HL-60 (cell line): ENCODE measurements at regions not wholly inside any gene's neighbourhood (a gene's known extent, or its start where the extent isn't known, plus 50 kb on each side); places are given as distances from the start of the nearest gene placed in this dataset.

Experiments
- GABPA ChIP-seq: IDR thresholded peaks from 2 replicates; pipeline ENCODE4 v1.6.1; 2012; ENCODE audit warnings: low read depth
- POLR2AphosphoS5 ChIP-seq: IDR thresholded peaks from 2 replicates; pipeline ENCODE4 v1.6.1; 2012; ENCODE audit warnings: low read depth
- SPI1 ChIP-seq: IDR thresholded peaks from 2 replicates; pipeline ENCODE4 v1.6.1; 2012; ENCODE audit warnings: low read depth, mild to moderate bottlenecking, borderline replicate concordance
- TF ChIP-seq, protein P1 (sequence below): IDR thresholded peaks from one replicate; pipeline ENCODE4 v1.5.1; 2011; ENCODE audit warnings: low read length, control low read depth, inconsistent platforms; ENCODE audit not compliant: insufficient read depth

DNA sequence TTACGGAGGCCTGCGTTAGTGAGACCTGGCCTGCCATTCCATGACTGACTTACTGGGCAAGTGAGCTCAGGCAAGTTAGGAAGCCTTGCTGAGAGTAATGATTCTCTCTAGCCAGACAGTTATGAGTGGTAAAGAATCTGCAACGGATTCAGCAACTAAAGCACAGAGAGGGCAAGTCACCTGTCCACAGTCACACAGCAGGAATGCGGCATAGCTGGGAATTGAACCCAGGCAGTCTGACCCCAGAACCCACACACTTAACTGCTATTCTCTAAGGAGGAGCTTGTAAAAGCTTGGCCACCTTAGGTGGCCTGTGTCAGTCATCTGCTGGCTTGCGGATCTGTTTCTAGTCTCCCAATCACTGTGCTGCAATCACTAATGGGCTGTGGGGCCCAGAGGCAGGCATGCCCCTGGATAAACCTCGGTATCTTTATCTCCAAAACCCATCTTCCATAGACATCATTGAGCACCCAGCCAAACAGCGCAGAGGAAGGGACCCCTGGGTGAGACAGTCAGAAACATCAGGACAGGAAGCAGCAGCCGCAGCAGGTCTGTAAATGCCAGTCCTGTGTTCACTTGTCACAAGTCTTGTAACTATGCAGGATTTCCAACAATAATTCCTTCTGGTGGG is 215.9 kb upstream of the KCNG1 start:
- TF ChIP-seq, protein P1, sequence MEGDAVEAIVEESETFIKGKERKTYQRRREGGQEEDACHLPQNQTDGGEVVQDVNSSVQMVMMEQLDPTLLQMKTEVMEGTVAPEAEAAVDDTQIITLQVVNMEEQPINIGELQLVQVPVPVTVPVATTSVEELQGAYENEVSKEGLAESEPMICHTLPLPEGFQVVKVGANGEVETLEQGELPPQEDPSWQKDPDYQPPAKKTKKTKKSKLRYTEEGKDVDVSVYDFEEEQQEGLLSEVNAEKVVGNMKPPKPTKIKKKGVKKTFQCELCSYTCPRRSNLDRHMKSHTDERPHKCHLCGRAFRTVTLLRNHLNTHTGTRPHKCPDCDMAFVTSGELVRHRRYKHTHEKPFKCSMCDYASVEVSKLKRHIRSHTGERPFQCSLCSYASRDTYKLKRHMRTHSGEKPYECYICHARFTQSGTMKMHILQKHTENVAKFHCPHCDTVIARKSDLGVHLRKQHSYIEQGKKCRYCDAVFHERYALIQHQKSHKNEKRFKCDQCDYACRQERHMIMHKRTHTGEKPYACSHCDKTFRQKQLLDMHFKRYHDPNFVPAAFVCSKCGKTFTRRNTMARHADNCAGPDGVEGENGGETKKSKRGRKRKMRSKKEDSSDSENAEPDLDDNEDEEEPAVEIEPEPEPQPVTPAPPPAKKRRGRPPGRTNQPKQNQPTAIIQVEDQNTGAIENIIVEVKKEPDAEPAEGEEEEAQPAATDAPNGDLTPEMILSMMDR = no peak
- TF ChIP-seq POLR2AphosphoS5 (no peak), SPI1 (no peak), GABPA (no peak)
